ENCODE measurements at regions not wholly inside any gene's neighbourhood (a gene's known extent, or its start where the extent isn't known, plus 50 kb on each side); places are given as distances from the start of the nearest gene placed in this dataset.

DNA sequence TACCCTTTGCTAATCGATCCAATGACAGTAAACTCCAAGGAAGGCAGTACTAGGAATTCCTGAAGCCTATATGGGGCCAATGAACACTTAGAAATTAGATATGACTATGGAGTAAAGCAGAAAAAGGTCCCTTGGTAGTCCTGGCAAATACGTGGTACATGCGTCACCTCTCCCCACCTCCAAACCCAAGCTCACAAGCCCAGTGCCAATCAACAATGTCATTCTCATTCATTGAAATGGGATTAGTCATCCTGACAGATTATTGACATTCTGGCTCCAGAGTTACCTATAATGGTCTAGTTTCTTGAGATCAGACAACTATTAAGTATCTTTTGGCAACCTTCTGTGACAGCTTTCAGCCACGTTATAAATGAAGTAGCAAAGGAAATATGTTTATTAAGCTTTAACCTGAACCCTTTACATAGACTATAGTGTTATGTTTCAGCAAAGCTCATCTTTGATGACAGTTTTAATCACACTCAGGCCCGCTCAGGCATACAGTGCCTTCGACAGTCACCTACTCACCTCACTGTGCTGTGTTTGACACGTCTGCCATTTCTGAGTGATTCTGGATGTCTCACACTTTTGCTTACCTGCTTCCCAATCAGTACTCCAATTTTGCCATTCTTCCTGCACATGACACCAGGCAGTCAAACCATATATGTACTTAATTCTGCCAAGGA is 69.6 kb upstream of the ADO start:
- TF ChIP-seq, protein P1, sequence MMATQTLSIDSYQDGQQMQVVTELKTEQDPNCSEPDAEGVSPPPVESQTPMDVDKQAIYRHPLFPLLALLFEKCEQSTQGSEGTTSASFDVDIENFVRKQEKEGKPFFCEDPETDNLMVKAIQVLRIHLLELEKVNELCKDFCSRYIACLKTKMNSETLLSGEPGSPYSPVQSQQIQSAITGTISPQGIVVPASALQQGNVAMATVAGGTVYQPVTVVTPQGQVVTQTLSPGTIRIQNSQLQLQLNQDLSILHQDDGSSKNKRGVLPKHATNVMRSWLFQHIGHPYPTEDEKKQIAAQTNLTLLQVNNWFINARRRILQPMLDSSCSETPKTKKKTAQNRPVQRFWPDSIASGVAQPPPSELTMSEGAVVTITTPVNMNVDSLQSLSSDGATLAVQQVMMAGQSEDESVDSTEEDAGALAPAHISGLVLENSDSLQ (IDR thresholded peaks at IDR 0.05): no peak
- TF ChIP-seq HDGF (IDR thresholded peaks at IDR 0.05; ENCODE audit: borderline replicate concordance): no peak
- no peak for TF ChIP-seq FOXA1 (IDR thresholded peaks at IDR 0.05)
- TF ChIP-seq FOXK2 (IDR thresholded peaks at IDR 0.05): no peak
- TF ChIP-seq FOXM1 (IDR thresholded peaks at IDR 0.05; ENCODE audit: borderline replicate concordance): no peak
- no peak for TF ChIP-seq L3MBTL2 (conservative IDR thresholded peaks at IDR 0.05)
- TF ChIP-seq TARDBP (IDR thresholded peaks at IDR 0.05): no peak
- no peak for TF ChIP-seq SUZ12 (IDR thresholded peaks at IDR 0.05)
- no peak for TF ChIP-seq LEF1 (IDR thresholded peaks at IDR 0.05; ENCODE audit: borderline replicate concordance)
- TF ChIP-seq BHLHE40 (IDR thresholded peaks at IDR 0.05; ENCODE audit: borderline replicate concordance): no peak
- ChIA-PET CTCF (no interaction called here), POLR2A (no interaction called here)
- DNase-seq (ENCODE audit: extremely low spot score): no peak

DNA sequence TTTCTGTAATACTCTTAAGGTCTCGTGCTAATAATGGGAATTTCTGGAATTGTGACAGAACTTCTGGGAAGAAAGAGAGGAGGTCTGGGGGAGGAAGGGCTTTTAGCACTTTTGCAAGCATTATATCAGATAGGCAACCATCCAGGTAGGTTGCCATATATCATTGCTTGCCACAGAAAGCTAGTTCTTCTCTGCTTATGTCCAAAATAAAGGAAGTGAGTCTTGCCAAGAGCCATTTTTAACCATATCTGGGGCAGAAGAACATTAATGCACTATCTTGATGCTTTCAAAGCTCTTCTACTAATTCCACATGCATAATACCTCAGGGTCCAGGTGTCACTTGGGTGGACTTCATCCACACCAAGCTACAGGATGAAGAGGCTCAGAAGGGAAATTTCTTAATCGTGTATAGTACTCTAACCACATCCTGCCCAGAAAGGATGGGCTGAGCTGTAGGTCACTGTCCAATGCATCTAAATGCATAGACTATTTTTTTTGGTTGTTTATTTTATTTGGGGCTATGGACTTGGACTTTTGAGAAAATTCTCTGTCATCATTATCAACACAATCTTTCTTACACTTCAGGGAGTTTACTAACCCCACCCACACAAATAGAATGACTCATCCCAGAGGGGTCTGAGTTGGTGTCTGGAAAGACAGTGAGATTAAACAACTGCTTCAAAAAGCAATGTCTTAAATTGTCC is 68.9 kb upstream of the ADO start:
- CTCF ChIA-PET: no interaction called here
- no peak for TF ChIP-seq BHLHE40 (IDR thresholded peaks at IDR 0.05; ENCODE audit: borderline replicate concordance)
- no peak for DNase-seq (ENCODE audit: extremely low spot score)
- POLR2A ChIA-PET: no interaction called here

DNA sequence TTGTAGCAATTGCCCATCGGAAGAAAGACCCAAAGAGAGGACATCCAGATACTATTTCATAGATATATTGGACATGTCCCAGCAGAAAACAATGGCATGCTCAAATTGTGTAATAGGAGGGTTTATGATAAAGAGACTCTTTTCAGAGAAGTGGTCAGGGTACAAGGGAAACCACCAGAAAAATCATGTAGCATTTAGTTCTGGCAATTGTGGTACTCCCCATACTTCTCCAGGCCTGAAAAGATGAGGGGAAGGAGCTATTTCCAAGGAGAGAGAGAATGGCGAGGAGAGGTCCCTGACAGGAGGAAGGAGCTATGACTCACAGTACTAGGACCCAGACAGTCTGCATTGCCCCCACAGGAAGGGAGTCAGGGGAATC is 68.4 kb upstream of the ADO start:
- TF ChIP-seq BHLHE40 (IDR thresholded peaks at IDR 0.05; ENCODE audit: borderline replicate concordance) (no peak), FOXA1 (IDR thresholded peaks at IDR 0.05) (no peak), LEF1 (IDR thresholded peaks at IDR 0.05; ENCODE audit: borderline replicate concordance) (no peak), ELF4 (IDR thresholded peaks at IDR 0.05) (no peak), HDGF (IDR thresholded peaks at IDR 0.05; ENCODE audit: borderline replicate concordance) (no peak), L3MBTL2 (conservative IDR thresholded peaks at IDR 0.05) (no peak), NFRKB (IDR thresholded peaks at IDR 0.05) (no peak), ARNT (IDR thresholded peaks at IDR 0.05) (no peak), SP1 (IDR thresholded peaks at IDR 0.05) (no peak), FOXK2 (IDR thresholded peaks at IDR 0.05) (no peak), ZNF384 (IDR thresholded peaks at IDR 0.05) (no peak), FOXM1 (IDR thresholded peaks at IDR 0.05; ENCODE audit: borderline replicate concordance) (no peak), SUZ12 (IDR thresholded peaks at IDR 0.05) (no peak), CTBP1 (IDR thresholded peaks at IDR 0.05; ENCODE audit: borderline replicate concordance) (no peak), TARDBP (IDR thresholded peaks at IDR 0.05) (no peak)
- TF ChIP-seq, protein P1 (IDR thresholded peaks at IDR 0.05): no peak
- POLR2A ChIA-PET: no interaction called here
- CTCF ChIA-PET: no interaction called here
- DNase-seq (ENCODE audit: extremely low spot score): no peak

DNA sequence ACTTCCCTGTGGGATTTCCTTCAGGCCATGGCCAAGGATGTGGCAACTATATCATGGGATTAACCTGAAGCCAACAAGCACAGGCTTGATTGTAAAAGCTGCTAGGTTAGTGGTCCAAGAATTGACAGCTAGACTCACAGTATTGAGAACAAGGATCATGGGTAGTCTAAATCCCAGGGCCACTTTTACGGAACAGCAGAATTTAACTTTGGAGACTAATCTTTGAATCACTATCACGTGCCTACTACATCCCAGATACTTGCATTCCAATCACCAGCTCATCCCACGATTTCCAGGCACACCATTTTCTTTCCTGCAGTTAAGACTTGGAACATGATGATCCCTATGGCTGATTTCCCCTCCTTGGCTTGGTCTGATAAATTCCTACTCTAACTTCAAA is 65.6 kb upstream of the ADO start:
- ChIA-PET POLR2A (no interaction called here), CTCF (no interaction called here)
- DNase-seq (ENCODE audit: extremely low spot score): no peak

DNA sequence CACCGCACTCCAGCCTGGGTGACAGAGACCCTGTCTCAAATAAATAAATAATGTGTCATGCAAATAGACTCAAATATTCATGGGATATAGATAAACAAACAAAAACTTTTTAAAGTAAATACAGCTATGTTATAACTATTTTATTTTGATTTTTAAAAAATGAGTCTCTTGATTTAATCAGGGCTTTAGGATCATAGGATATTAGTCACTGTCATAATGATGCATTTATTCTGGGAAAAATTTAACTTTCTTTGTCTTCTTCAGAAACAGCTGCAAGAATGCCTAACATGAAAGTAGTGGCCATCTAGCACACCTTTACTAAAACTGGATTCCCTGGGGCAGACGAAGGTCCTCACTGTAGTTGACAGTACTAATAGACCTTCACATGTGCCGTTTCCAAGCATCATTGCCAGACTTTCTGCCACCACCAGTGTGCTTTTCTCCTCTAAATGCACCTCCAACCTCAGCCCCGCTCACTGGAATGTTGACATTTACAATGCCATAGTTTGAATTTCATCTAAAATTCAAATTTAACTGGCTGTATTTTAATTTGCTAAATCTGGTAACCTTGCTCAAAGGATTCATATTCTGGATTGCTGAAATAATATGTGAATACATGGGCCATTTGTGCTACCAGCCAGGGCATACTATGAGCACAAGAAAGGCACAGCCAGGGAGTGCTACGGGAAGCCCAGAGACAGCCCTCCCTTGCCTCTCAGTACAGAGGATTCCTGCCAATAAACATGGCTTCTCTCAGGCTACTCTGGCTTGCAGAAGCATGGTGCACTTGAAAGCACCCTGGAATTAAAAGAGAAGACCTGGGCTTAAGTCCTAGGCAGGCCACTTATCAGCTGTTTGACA is 63.4 kb upstream of the ADO start:
- no peak for DNase-seq (ENCODE audit: extremely low spot score)
- ChIA-PET CTCF (no interaction called here), POLR2A (no interaction called here)
- TF ChIP-seq FOXA1 (IDR thresholded peaks at IDR 0.05) (no peak), ZNF384 (IDR thresholded peaks at IDR 0.05) (no peak), CTBP1 (IDR thresholded peaks at IDR 0.05; ENCODE audit: borderline replicate concordance) (no peak), L3MBTL2 (conservative IDR thresholded peaks at IDR 0.05) (no peak), FOXM1 (IDR thresholded peaks at IDR 0.05; ENCODE audit: borderline replicate concordance) (no peak), SUZ12 (IDR thresholded peaks at IDR 0.05) (no peak), BHLHE40 (IDR thresholded peaks at IDR 0.05; ENCODE audit: borderline replicate concordance) (no peak)

More for the DNA sequence above, 65.6 kb upstream of the ADO start:
- TF ChIP-seq SP1 (IDR thresholded peaks at IDR 0.05) (no peak), FOXA1 (IDR thresholded peaks at IDR 0.05) (no peak), BHLHE40 (IDR thresholded peaks at IDR 0.05; ENCODE audit: borderline replicate concordance) (no peak), ARNT (IDR thresholded peaks at IDR 0.05) (no peak), TARDBP (IDR thresholded peaks at IDR 0.05) (no peak)

DNA sequence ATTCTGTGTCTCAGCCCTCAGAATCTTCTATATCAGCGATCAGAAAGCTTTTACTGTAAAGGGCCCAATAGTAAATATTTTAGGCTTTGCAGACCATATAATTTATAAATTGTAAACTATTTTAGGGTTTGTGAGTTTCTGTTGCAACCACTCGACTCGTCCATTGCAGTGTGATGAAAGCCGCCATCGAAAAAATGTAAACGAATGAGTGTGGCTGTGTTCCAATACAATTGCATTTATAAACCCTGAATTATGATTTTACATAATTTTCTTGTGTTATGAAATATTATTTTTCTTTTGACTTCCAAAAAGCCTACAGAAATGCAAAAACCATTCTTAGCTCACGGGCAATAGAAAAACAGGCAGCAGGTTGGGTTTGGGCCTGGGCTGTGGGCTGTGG is 62.5 kb upstream of the ADO start:
- TF ChIP-seq CTBP1 (IDR thresholded peaks at IDR 0.05; ENCODE audit: borderline replicate concordance): no peak
- no peak for TF ChIP-seq FOXM1 (IDR thresholded peaks at IDR 0.05; ENCODE audit: borderline replicate concordance)
- no peak for TF ChIP-seq FOXA1 (IDR thresholded peaks at IDR 0.05)
- TF ChIP-seq SP1 (IDR thresholded peaks at IDR 0.05): no peak
- no peak for TF ChIP-seq NFRKB (IDR thresholded peaks at IDR 0.05)
- TF ChIP-seq SUZ12 (IDR thresholded peaks at IDR 0.05): no peak
- DNase-seq (ENCODE audit: extremely low spot score): no peak
- POLR2A ChIA-PET: no interaction called here
- CTCF ChIA-PET: no interaction called here
